Lung (tissue), 11 donors: ENCODE measurements at regions not wholly inside any gene's neighbourhood (a gene's known extent, or its start where the extent isn't known, plus 50 kb on each side); places are given as distances from the start of the nearest gene placed in this dataset.

Source experiments
- ATAC-seq: fragments of 200-7000 bp; cut with Tn5 transposase; one replicate; pipeline ENCODE4 v1.9.1; 2020; ENCODE audit warnings: moderate number of reproducible peaks; ENCODE audit not compliant: insufficient read depth, low FRiP score
- DNase-seq, 3 donors: peaks; one replicate each; pipeline ENCODE4 v3.0.0-alpha.2; 2013 to 2017
- H3K27ac ChIP-seq, 2 donors: one replicate each; pipeline ENCODE4 v1.5.1; 2013; ENCODE audit warnings: mild to moderate bottlenecking in 2 of 2, moderate library complexity in 2 of 2, control low read depth in 1 of 2, inconsistent platforms in 1 of 2, low read depth in 1 of 2, low read length in 1 of 2
- H3K27me3 ChIP-seq, 3 donors: one replicate each; pipeline ENCODE4 v1.5.1; 2013; ENCODE audit warnings: low read length in 2 of 3; ENCODE audit not compliant: control insufficient read depth in 3 of 3, insufficient read depth in 3 of 3
- H3K36me3 ChIP-seq, 4 donors: one replicate each; pipeline ENCODE4 v1.5.1; 2013; ENCODE audit warnings: low read length in 4 of 4, mild to moderate bottlenecking in 1 of 4, moderate library complexity in 1 of 4; ENCODE audit not compliant: control insufficient read depth in 4 of 4, insufficient read depth in 4 of 4
- H3K4me1 ChIP-seq, 5 donors: one replicate each; pipeline ENCODE4 v1.5.1; 2013; ENCODE audit warnings: low read length in 5 of 5, mild to moderate bottlenecking in 2 of 5, moderate library complexity in 1 of 5; ENCODE audit not compliant: control insufficient read depth in 5 of 5, insufficient read depth in 5 of 5
- H3K4me3 ChIP-seq: one replicate; pipeline ENCODE4 v1.5.1; 2013; ENCODE audit warnings: mild to moderate bottlenecking, control low read depth, moderate library complexity
- H3K9ac ChIP-seq, 2 donors: one replicate each; pipeline ENCODE4 v1.5.1; 2013; ENCODE audit warnings: low read length in 2 of 2, control low read depth in 1 of 2; ENCODE audit not compliant: insufficient read depth in 1 of 2
- H3K9me3 ChIP-seq, 4 donors: one replicate each; pipeline ENCODE4 v1.5.1; 2013; ENCODE audit warnings: low read length in 3 of 4, mild to moderate bottlenecking in 1 of 4, moderate library complexity in 1 of 4; ENCODE audit not compliant: control insufficient read depth in 4 of 4, insufficient read depth in 3 of 4
- CTCF ChIP-seq: IDR thresholded peaks from 2 replicates; pipeline ENCODE4 v1.5.1; 2012; ENCODE audit warnings: mild to moderate bottlenecking; ENCODE audit errors: control extremely low read depth, extremely low read depth
- WGBS, 2 donors: extraction: QIAGEN DNeasy Blood & Tissue Kit; methylation state at CpG; one replicate each; pipeline ENCODE4 v1.1.7; 2013; 5-methylcytosine and 5-hydroxymethylcytosine counted together
- donor health status: control.
- donor health status: control.
- donor health status: Bipolar disorder and iron deficiency.
- donor health status: healthy.
- donor health status: DM: yes; HTN: yes; CAD: no.

GRCh38 chr10:117662751-117663540 lies 120.4 kb downstream of the EMX2 start:
- ATAC-seq, result no peak
- no peak for DNase-seq
- Histone ChIP-seq H3K36me3 (no peaks in the 10 kb centered on the region), H3K4me1 (no peaks in the 10 kb centered on the region), H3K27ac (no peak overlapping the region), H3K9me3 (no peaks in the 10 kb centered on the region), H3K27me3 (no peaks in the 10 kb centered on the region), H3K4me3 (no peak overlapping the region), H3K9ac (no peak overlapping the region)
- no peak for TF ChIP-seq CTCF
- 88 to 90% methylated on average over 7 of the region's 7 CpGs for WGBS, 2 donors

GRCh38 chr10:117663750-117664149 lies 121.2 kb downstream of the EMX2 start:
- Histone ChIP-seq H3K4me3 (no peak overlapping the region), H3K27me3 (no peaks in the 10 kb centered on the region), H3K4me1 (no peaks in the 10 kb centered on the region), H3K36me3 (no peaks in the 10 kb centered on the region), H3K9me3 (no peaks in the 10 kb centered on the region), H3K27ac (no peak overlapping the region), H3K9ac (no peak overlapping the region)
- no peak for TF ChIP-seq CTCF
- ATAC-seq, result no peak
- WGBS, 2 donors, result 20 to 45% methylated on average over 2 of the region's 2 CpGs
- no peak for DNase-seq

- no peak overlapping the region for H3K4me3 ChIP-seq
- H3K9ac ChIP-seq, result no peak overlapping the region
- no peak overlapping the region for H3K27ac ChIP-seq
- H3K4me1 ChIP-seq, result no peaks in the 10 kb centered on the region
- WGBS, 2 donors, result 74 to 75% methylated on average over 5 of the region's 5 CpGs
- no peaks in the 10 kb centered on the region for H3K9me3 ChIP-seq
- TF ChIP-seq CTCF, result no peak
- H3K27me3 ChIP-seq, result no peaks in the 10 kb centered on the region
- DNase-seq (no peak), ATAC-seq (no peak)
- H3K36me3 ChIP-seq, result no peaks in the 10 kb centered on the region
Observed at GRCh38 chr10:117664288-117664687, 121.7 kb downstream of the EMX2 start.

GRCh38 chr10:117666166-117666565 lies 123.6 kb downstream of the EMX2 start:
- TF ChIP-seq CTCF, result no peak
- 50 to 51% methylated on average over 5 of the region's 5 CpGs for WGBS, 2 donors
- ATAC-seq (no peak), DNase-seq (no peak)
- Histone ChIP-seq H3K9me3 (no peaks in the 10 kb centered on the region), H3K9ac (no peak overlapping the region), H3K27me3 (no peaks in the 10 kb centered on the region), H3K4me3 (no peak overlapping the region), H3K4me1 (no peaks in the 10 kb centered on the region), H3K27ac (no peak overlapping the region), H3K36me3 (no peaks in the 10 kb centered on the region)
